Panc1 (cell line): ENCODE measurements at regions not wholly inside any gene's neighbourhood (a gene's known extent, or its start where the extent isn't known, plus 50 kb on each side); places are given as distances from the start of the nearest gene placed in this dataset.
A peak's percentile ranks its signal among the peaks of the same experiment; 100 is the strongest.

Experiments
- ATAC-seq: fragments of 200-7000 bp; cut with Tn5 transposase; 2 replicates; pipeline ENCODE4 v1.9.1; 2020; ENCODE audit warnings: mild to moderate bottlenecking, moderate library complexity
- BruUV-seq: library from RNA; stranded (reverse); fragments of 400-500 nt; replicated peaks from 2 replicates; lab custom pipeline; 2021; lab: Mats Ljungman, UMichigan
- CTCF ChIA-PET: fragments of 300-600 bp; sonication (Branson Sonifier 250); formaldehyde crosslinking; loops from one replicate; lab custom pipeline; 2022; ENCODE audit warnings: antibody characterized with exemption; lab: Charles Lee
- POLR2A ChIA-PET: fragments of 300-600 bp; sonication (Branson Sonifier 250); formaldehyde crosslinking; loops from one replicate; lab custom pipeline; 2022; ENCODE audit warnings: antibody characterized with exemption; lab: Charles Lee
- DNase-seq: peaks from one replicate; pipeline ENCODE4 v3.0.0-alpha.2; 2010; ENCODE audit warnings: low read depth, low spot score
- H3K27ac ChIP-seq: 2 replicates; pipeline ENCODE4 v1.5.1; 2011; ENCODE audit warnings: mild to moderate bottlenecking, low read length, inconsistent platforms
- H3K27me3 ChIP-seq: fragments of 200-500 bp; sonication (Bioruptor generic); 2 replicates; pipeline ENCODE4 v1.6.0; 2014; ENCODE audit warnings: low read length, inconsistent platforms; ENCODE audit not compliant: control insufficient read depth, insufficient read depth
- H3K36me3 ChIP-seq: fragments of 200-500 bp; sonication (Bioruptor generic); 2 replicates; pipeline ENCODE4 v1.5.1; 2014; ENCODE audit warnings: inconsistent platforms, mild to moderate bottlenecking, low read length, moderate library complexity; ENCODE audit not compliant: control insufficient read depth, insufficient read depth
- H3K4me1 ChIP-seq: 2 replicates; pipeline ENCODE4 v1.5.1; 2011; ENCODE audit warnings: inconsistent platforms, mild to moderate bottlenecking, low read length, moderate library complexity; ENCODE audit not compliant: control insufficient read depth, insufficient read depth
- H3K4me3 ChIP-seq, 2 experiments: 2 replicates each; pipeline ENCODE4 v1.5.1; 2011 to 2012; ENCODE audit warnings: low read depth in 2 of 2, low read length in 2 of 2, mild to moderate bottlenecking in 2 of 2, inconsistent platforms in 1 of 2, moderate library complexity in 1 of 2
- H3K9me3 ChIP-seq: fragments of 200-500 bp; sonication (Bioruptor generic); 2 replicates; pipeline ENCODE4 v1.5.1; 2014; ENCODE audit warnings: low read depth, mild to moderate bottlenecking, inconsistent platforms, low read length, moderate library complexity; ENCODE audit not compliant: control insufficient read depth, insufficient read depth
- CTCF ChIP-seq: fragments of 450-650 bp; IDR thresholded peaks from 2 replicates; pipeline ENCODE4 v1.5.1; 2017; ENCODE audit warnings: mild to moderate bottlenecking
- POLR2AphosphoS5 ChIP-seq: IDR thresholded peaks from 2 replicates; pipeline ENCODE4 v1.6.1; 2012; ENCODE audit warnings: mild to moderate bottlenecking, low read depth, low read length, moderate library complexity
- REST ChIP-seq, 2 experiments: IDR thresholded peaks; 2 replicates each; pipeline ENCODE4 v1.6.1; 2011 to 2012; ENCODE audit warnings: low read depth in 2 of 2, control low read depth in 1 of 2, low read length in 1 of 2, mild to moderate bottlenecking in 1 of 2, moderate library complexity in 1 of 2; ENCODE audit not compliant: insufficient read depth in 1 of 2
- SIN3A ChIP-seq: IDR thresholded peaks from 2 replicates; pipeline ENCODE4 v1.6.1; 2012; ENCODE audit warnings: low read depth, mild to moderate bottlenecking, low read length, moderate library complexity, borderline replicate concordance; ENCODE audit not compliant: insufficient read depth
- TCF7L2 ChIP-seq: IDR thresholded peaks from 2 replicates; pipeline ENCODE4 v1.6.1; 2011; ENCODE audit warnings: mild to moderate bottlenecking, low read depth, low read length, inconsistent platforms
- in situ Hi-C: cut with HindIII; loops from 2 replicates; pipeline ENCODE4 v1.10.0; 2016; ENCODE audit warnings: low sequenced_read_pairs, low pct_unique_long_range_greater_than_20kb
- intact Hi-C: fragments of 100-400 bp; cut with micrococcal nuclease; formaldehyde crosslinking; loops from one replicate; pipeline ENCODE4 v1.10.0; 2022; ENCODE audit not compliant: unreplicated experiment

- H3K4me3 ChIP-seq, result no peak overlapping the region
- H3K27me3 ChIP-seq, result peaks cover 2% of the 10 kb centered on the region; the same call in 1 of the 2 replicates
- BruUV-seq, result no TSS peak
- no peaks in the 10 kb centered on the region for H3K4me1 ChIP-seq
- intact Hi-C loops (no loop called here), in situ Hi-C loops (no loop called here)
- H3K9me3 ChIP-seq, result no peaks in the 10 kb centered on the region
- no peak overlapping the region for H3K27ac ChIP-seq
- DNase-seq (no peak), ATAC-seq (0 out of 2 replicates have a peak, but pooled peaks have one; percentile 17)
- ChIA-PET POLR2A (no interaction called here), CTCF (interaction anchor here (0.7 kb wide), 1 partner anchor 29 kb away, joined by 3 read pairs; no protein-coding TSS in a partner anchor)
- H3K36me3 ChIP-seq, result no peaks in the 10 kb centered on the region
- TF ChIP-seq SIN3A, result no peak
- TF ChIP-seq REST (IDR thresholded peaks at IDR 0.05; ENCODE audit: insufficient read depth in 1 of 2, low read depth in 2 of 2, low read length in 1 of 2), result no peak
- TF ChIP-seq TCF7L2, result no peak
- TF ChIP-seq POLR2AphosphoS5, result no peak
- no peak for TF ChIP-seq CTCF
Observed at GRCh38 chr22:22720724-22721261, 76.4 kb downstream of the GGTLC2 start.

- ChIA-PET POLR2A (no interaction called here), CTCF (interaction anchor here (0.7 kb wide), 1 partner anchor 222 kb away, joined by 3 read pairs; no protein-coding TSS in a partner anchor)
- H3K9me3 ChIP-seq, result no peaks in the 10 kb centered on the region
- ATAC-seq (no peak), DNase-seq (no peak)
- peaks cover 2% of the 10 kb centered on the region; the same call in 1 of the 2 replicates for H3K27me3 ChIP-seq
- H3K4me1 ChIP-seq, result no peaks in the 10 kb centered on the region
- in situ Hi-C loops, result no loop called here
- BruUV-seq, result no TSS peak
- intact Hi-C loops, result no loop called here
- no peak overlapping the region for H3K27ac ChIP-seq
- H3K4me3 ChIP-seq, result no peak overlapping the region
- H3K36me3 ChIP-seq, result no peaks in the 10 kb centered on the region
- TF ChIP-seq SIN3A, result no peak
- TF ChIP-seq REST (IDR thresholded peaks at IDR 0.05; ENCODE audit: insufficient read depth in 1 of 2, low read depth in 2 of 2, low read length in 1 of 2), result no peak
- no peak for TF ChIP-seq TCF7L2
- no peak for TF ChIP-seq CTCF
- no peak for TF ChIP-seq POLR2AphosphoS5
Observed at GRCh38 chr22:22721681-22722354, 77.4 kb downstream of the GGTLC2 start.
